ENCODE measurements at regions not wholly inside any gene's neighbourhood (a gene's known extent, or its start where the extent isn't known, plus 50 kb on each side); places are given as distances from the start of the nearest gene placed in this dataset.
A peak's percentile ranks its signal among the peaks of the same experiment; 100 is the strongest.

- Mint-ChIP-seq H3K27me3 (peaks cover 12% of the 10 kb centered on the region), H3K4me3 (no peak overlapping the region), H3K4me1 (no peaks in the 10 kb centered on the region), H3K9me3 (no peaks in the 10 kb centered on the region), H3K27ac (no peak overlapping the region)
- ATAC-seq (no peak), DNase-seq (no peak)
Measured at GRCh38 chr6:12598919-12599318, 117.6 kb upstream of the PHACTR1 start.

DNA sequence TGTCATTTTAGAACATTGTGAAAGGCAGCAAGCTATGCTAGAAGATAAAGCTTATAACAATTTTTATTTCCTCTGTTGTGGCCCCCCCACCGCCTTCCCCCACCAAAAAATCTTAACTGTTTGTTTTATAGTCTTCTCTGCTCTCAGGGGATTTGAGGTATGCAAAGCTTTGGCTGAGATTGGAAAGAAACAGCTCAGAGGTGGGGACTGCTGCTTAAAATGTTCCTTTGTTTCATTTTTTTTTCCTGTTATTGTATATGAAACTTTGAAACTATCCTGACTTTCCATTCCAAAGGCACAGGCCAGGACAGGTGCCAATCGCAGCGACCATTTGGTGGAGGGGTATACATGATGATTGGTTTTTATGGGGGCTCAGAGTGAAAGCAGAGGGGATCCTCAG is 114.7 kb upstream of the PHACTR1 start:
- no peak for DNase-seq
- H3K27me3 Mint-ChIP-seq: peaks cover 23% of the 10 kb centered on the region
- ATAC-seq: no peak
- H3K9me3 Mint-ChIP-seq: no peaks in the 10 kb centered on the region
- H3K4me3 Mint-ChIP-seq: no peak overlapping the region
- no peak overlapping the region for H3K27ac Mint-ChIP-seq
- H3K4me1 Mint-ChIP-seq: no peaks in the 10 kb centered on the region

GRCh38 chr6:12602342-12602741 is 114.2 kb upstream of the PHACTR1 start:
- no peak for ATAC-seq
- H3K4me1 Mint-ChIP-seq: no peaks in the 10 kb centered on the region

DNA sequence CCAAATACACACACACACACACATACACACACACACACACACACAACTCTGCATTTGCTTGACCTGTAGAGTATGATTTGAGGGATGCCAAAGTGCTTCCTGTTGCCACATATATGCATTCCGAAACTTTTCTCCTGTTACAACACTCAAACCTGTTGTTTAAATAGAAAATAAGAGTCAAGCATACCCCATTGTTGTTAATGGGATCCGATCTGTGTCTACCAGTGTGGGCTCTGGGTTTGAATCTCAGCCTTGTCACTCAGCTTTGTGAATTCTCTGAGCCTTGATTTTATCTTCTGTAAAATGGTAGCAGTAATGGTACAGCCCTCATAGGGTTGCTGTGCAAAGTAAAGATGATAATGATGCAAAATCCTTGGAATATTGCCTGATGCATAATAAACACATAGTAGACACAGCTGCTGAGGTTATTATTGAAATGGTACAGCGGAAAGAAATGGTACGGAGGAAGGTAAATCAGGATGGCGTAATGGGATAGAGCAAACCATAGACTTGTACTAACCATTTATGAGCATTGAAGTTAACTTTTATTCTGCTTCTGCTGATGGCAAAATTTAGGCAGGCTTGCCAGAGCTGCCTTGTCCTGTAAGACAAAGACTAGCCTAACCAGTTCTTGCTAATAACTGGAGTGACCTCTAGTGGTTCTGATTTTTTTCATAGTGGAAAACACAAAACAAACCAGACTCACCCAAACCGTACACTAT is 113.5 kb upstream of the PHACTR1 start:
- no peak overlapping the region for H3K4me3 Mint-ChIP-seq
- no peaks in the 10 kb centered on the region for H3K9me3 Mint-ChIP-seq
- H3K27ac Mint-ChIP-seq: no peak overlapping the region
- DNase-seq (no peak), ATAC-seq (no peak)
- peaks cover 28% of the 10 kb centered on the region for H3K27me3 Mint-ChIP-seq
- no peaks in the 10 kb centered on the region for H3K4me1 Mint-ChIP-seq

More at GRCh38 chr6:12602342-12602741, 114.2 kb upstream of the PHACTR1 start:
- Mint-ChIP-seq H3K9me3 (no peaks in the 10 kb centered on the region), H3K27ac (no peak overlapping the region), H3K4me3 (no peak overlapping the region), H3K27me3 (peaks cover 28% of the 10 kb centered on the region)
- DNase-seq: no peak

- Mint-ChIP-seq H3K9me3 (no peaks in the 10 kb centered on the region), H3K27ac (no peak overlapping the region), H3K4me1 (no peaks in the 10 kb centered on the region), H3K27me3 (peaks cover 28% of the 10 kb centered on the region), H3K4me3 (no peak overlapping the region)
- no peak for DNase-seq
- ATAC-seq: no peak
Measured at GRCh38 chr6:12603673-12604049, 112.9 kb upstream of the PHACTR1 start.

DNA sequence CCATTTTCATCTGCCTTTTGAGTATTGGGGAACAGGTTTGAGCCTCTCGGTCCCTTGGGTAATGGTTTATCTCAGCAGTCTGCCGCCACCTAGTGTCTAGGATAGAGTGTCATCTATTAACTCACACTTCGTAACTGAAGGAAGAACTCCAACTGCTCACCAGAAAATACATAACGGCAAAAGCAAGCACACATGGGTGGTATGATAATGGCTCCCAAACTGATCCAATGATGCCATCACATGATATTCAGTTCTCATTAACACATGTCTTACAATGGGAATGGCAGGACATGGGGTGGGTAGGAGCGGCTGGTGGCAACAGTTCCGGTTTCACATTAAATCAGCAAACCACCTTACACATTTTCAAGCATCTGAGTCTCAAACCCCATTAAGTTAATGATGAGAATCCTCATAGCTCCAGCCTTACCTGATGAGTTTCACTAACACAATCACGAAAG is 110.7 kb upstream of the PHACTR1 start:
- DNase-seq: peak; percentile 37 to 43
- H3K4me3 Mint-ChIP-seq: no peak overlapping the region
- no peaks in the 10 kb centered on the region for H3K4me1 Mint-ChIP-seq
- ATAC-seq: peak; percentile 90
- peaks cover 18% of the 10 kb centered on the region for H3K27me3 Mint-ChIP-seq
- H3K27ac Mint-ChIP-seq: no peak overlapping the region
- no peaks in the 10 kb centered on the region for H3K9me3 Mint-ChIP-seq

DNA sequence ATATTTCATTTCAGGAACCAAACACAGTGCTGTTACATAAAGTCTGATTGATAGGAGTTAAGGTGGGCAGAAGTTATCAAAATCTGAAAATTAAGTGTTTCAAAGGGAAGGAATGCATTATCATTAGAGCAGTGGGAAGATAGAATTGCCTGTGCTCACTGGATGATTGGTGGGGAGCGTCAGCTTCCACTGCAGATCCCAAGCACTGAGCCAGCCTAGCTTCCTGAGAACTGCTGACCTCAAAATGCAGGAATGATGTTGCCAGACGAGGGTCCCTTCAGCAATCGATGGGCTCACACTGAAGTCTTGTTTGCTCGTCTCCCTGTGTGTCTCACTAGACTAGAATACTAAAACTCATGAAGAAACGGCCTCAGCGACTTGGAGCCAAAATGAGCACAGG is 110.0 kb upstream of the PHACTR1 start:
- Mint-ChIP-seq H3K9me3 (no peaks in the 10 kb centered on the region), H3K27ac (no peak overlapping the region), H3K4me1 (no peaks in the 10 kb centered on the region), H3K4me3 (no peak overlapping the region), H3K27me3 (peaks cover 17% of the 10 kb centered on the region)
- DNase-seq (no peak), ATAC-seq (no peak)

- ATAC-seq: no peak
- no peak overlapping the region for H3K27ac Mint-ChIP-seq
- H3K9me3 Mint-ChIP-seq: no peaks in the 10 kb centered on the region
- H3K4me3 Mint-ChIP-seq: no peak overlapping the region
- H3K27me3 Mint-ChIP-seq: peaks cover 31% of the 10 kb centered on the region
- no peaks in the 10 kb centered on the region for H3K4me1 Mint-ChIP-seq
- no peak for DNase-seq
Measured at GRCh38 chr6:12608016-12608860, 108.3 kb upstream of the PHACTR1 start.

DNA sequence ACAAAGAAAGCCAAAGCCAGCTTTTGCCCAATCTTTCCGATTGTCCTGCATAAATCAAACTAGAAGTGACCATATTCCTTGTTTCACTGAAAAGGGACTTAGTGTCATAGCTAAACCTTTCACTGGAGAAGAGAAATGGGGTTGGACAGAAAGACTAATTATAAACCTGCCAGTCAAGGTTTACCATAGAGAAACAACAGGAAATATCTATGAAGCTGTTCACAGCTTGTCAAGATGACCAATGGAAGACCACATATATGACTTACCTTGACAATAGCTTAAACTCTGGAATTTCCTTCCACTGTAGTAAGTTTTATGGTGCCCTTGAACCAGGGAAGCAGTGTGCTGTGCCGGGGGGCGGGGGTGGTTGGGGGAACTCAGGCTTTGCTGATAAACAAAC is 107.7 kb upstream of the PHACTR1 start:
- Mint-ChIP-seq H3K4me3 (no peak overlapping the region), H3K4me1 (no peaks in the 10 kb centered on the region), H3K27me3 (peaks cover 32% of the 10 kb centered on the region), H3K9me3 (no peaks in the 10 kb centered on the region), H3K27ac (no peak overlapping the region)
- ATAC-seq: no peak
- no peak for DNase-seq

- H3K27ac Mint-ChIP-seq: no peak overlapping the region
- DNase-seq (no peak), ATAC-seq (no peak)
- H3K4me3 Mint-ChIP-seq: no peak overlapping the region
- H3K27me3 Mint-ChIP-seq: peaks cover 32% of the 10 kb centered on the region
- H3K9me3 Mint-ChIP-seq: no peaks in the 10 kb centered on the region
- H3K4me1 Mint-ChIP-seq: no peaks in the 10 kb centered on the region
Measured at GRCh38 chr6:12609751-12610150, 106.8 kb upstream of the PHACTR1 start.

DNA sequence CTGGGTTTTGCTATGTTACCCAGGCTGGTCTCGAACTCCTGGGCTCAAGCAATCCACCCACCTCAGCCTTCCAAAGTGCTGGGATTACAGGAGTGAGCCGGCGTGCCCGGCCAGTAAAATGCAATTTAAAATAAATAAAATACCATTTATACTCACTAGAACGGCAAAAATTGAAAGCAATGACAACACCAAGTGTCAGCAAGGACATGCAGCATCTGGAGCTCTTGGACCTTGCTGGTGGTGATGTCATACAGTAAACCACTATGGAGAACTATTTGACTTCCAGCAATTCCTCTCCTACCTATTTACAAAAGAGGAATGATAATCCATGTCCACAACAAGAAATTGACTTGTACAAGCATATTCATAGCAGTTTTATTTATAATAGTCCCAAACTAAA is 105.7 kb upstream of the PHACTR1 start:
- Mint-ChIP-seq H3K4me1 (no peaks in the 10 kb centered on the region), H3K27ac (no peak overlapping the region), H3K4me3 (no peak overlapping the region), H3K9me3 (no peaks in the 10 kb centered on the region), H3K27me3 (peaks cover 31% of the 10 kb centered on the region)
- DNase-seq (no peak), ATAC-seq (no peak)

GRCh38 chr6:12613811-12614210 is 102.8 kb upstream of the PHACTR1 start:
- DNase-seq (no peak), ATAC-seq (no peak)
- Mint-ChIP-seq H3K9me3 (no peaks in the 10 kb centered on the region), H3K27me3 (peaks cover 24% of the 10 kb centered on the region), H3K4me3 (no peak overlapping the region), H3K4me1 (no peaks in the 10 kb centered on the region), H3K27ac (no peak overlapping the region)

DNA sequence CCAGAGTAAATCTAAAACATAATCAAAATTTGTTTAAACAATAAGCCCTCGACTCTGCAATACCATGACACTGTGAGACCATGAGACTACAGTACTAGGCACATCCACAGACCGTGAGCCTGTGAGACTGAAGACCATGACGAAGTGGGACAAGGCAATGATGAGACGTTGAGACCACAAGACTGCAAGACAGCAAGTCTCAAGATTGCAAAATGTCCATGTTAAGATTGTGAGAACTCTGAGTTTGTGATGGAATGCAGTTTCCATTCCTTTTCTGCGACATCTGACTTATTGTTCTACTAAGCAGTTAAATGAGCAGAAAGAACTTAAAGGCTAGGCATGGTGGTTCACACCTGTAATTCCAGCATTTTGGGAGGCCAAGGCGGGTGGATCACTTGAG is 102.1 kb upstream of the PHACTR1 start:
- DNase-seq: no peak
- no peaks in the 10 kb centered on the region for H3K9me3 Mint-ChIP-seq
- H3K4me1 Mint-ChIP-seq: no peaks in the 10 kb centered on the region
- peaks cover 24% of the 10 kb centered on the region for H3K27me3 Mint-ChIP-seq
- H3K27ac Mint-ChIP-seq: no peak overlapping the region
- ATAC-seq: no peak
- no peak overlapping the region for H3K4me3 Mint-ChIP-seq

DNA sequence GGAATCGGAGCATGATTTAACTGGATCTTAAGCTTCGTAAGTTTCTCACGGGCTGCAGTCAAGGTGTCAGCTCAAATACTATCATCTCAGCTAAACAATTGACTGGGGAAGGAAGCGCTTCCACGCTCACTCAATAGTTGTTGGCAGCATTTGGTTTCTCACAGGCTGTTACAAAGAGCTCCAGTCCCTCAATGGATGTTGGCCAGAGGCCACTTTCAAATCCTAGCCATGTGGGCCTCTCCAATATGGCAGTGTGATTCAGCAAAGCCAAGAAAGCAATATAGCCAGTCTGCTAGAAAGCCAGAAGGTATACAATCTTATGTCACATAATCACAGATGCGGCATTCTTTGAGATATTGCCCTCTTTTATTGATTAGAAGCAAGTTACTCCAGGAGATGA is 98.3 kb upstream of the PHACTR1 start:
- Mint-ChIP-seq H3K9me3 (no peaks in the 10 kb centered on the region), H3K27me3 (peaks cover 17% of the 10 kb centered on the region), H3K4me3 (no peak overlapping the region), H3K27ac (no peak overlapping the region), H3K4me1 (no peaks in the 10 kb centered on the region)
- DNase-seq: no peak
- no peak for ATAC-seq

- DNase-seq (no peak), ATAC-seq (no peak)
- peaks cover 12% of the 10 kb centered on the region for H3K27me3 Mint-ChIP-seq
Measured at GRCh38 chr6:12621754-12622153, 94.8 kb upstream of the PHACTR1 start.

GRCh38 chr6:12622566-12622965 is 94.0 kb upstream of the PHACTR1 start:
- no peaks in the 10 kb centered on the region for H3K4me1 Mint-ChIP-seq
- DNase-seq: no peak
- no peak for ATAC-seq
- peaks cover 8% of the 10 kb centered on the region for H3K27me3 Mint-ChIP-seq
- H3K4me3 Mint-ChIP-seq: no peak overlapping the region
- no peaks in the 10 kb centered on the region for H3K9me3 Mint-ChIP-seq
- H3K27ac Mint-ChIP-seq: no peak overlapping the region

More at GRCh38 chr6:12621754-12622153, 94.8 kb upstream of the PHACTR1 start:
- Mint-ChIP-seq H3K4me3 (no peak overlapping the region), H3K9me3 (no peaks in the 10 kb centered on the region), H3K27ac (no peak overlapping the region), H3K4me1 (no peaks in the 10 kb centered on the region)

Data from stimulated activated naive CD8-positive, alpha-beta T cell treated with anti-CD3 and anti-CD28 coated beads, Interleukin-15, amount 100 ng/mL, for 72 hours (primary cell).